Colon (tissue), 2 donors: ENCODE measurements at regions not wholly inside any gene's neighbourhood (a gene's known extent, or its start where the extent isn't known, plus 50 kb on each side); places are given as distances from the start of the nearest gene placed in this dataset.

Experiments
- FAIRE-seq: peaks from 2 replicates; lab custom pipeline; 2012; peaks lifted over from hg19 to GRCh38; lab: Jason Lieb, UNC
- donor health status: control.
- donor health status: control.

DNA sequence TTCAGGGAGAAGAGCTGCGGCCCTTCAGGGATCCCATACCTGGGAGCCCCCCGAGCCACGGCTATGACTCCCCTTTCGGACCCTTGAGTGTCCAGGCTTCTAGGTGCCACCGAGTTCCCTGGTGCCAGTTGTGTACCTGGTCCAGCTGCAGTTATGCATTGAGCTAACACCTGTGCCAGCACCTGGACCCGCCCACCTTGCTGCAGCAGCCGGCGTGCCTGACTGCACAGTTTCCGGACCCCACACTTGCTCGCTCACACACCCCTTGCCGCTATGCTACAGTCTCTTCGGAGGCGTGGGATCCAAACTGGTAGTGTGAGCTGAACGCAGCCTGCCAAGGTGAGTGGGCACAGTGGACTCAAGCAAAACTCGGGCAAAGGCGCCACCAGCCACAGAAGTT lies 284.5 kb upstream of the ROBO1 start:
- no peak for FAIRE-seq

DNA sequence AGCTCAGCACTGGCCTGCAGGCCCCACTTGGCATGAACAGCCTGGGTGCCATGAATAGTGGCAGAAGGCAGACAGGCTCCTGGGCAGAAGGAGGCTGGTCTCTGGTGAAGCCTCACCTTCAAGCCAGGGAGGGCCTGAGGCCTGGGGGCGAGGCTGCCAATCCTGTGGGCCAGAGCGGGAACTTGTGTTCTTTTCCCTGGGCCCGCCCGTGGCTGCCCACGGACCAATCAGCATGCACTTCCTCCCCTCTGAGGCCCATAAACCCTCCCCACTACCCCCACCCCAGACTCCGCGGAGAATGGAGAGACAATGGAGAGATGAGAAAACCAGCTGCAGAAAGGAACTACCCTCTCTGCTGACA lies 283.8 kb upstream of the ROBO1 start:
- no peak for FAIRE-seq

DNA sequence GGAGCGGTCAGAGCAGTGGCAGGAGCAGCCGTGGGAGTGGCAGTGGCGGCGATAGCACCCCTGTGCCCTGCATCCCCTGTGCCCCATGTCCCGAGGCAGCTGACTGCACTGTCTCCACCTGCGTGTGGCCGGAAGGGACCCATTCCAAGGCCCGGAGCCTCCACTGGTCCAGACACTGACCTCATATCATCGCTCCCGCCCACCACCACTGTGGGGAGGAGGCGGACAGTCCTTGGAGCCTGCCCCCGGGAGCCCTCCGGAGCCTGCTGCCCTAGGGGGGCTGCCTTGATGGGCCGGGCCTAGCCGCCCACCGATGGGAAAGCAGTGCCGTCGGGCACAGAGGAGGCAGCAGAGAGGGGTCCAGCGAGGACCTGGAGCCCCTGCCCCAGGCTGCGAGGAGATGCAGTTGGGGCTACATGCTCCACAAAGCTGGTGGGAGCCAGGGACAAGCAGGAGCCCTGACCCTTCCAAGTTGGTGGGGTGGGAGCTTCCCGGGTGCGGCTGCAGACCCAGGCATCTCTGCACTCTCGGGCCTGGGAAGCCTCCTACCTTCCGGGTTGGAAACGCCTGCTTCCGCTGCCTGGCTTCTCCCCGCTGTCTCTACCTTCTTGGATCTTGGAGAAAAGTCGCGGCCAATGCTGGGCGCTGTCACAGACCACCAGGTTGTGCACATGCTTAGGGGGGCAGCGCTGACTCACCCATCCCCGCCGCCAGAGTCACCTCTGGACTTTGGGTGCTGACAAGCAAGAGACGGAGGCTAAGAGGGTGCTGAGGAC lies 283.2 kb upstream of the ROBO1 start:
- FAIRE-seq: no peak

DNA sequence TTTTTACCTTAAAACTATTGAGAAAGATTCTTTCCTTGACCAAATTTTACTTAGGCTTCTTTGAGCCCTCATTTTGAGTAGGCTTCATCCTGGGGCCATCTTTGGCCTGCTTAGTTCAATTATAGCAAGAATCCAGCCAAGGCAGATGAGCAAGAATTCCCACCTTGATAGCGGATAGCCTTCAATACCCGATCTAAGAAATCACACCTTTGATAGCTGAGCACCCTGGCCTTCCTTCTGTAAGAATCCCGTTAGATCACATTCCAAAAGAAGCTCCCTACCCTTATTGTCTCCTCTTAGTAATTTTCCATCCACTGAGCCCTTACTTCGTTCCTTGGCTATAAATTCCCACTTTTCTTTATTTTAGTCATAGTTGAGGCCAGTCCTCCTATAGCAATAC lies 275.4 kb upstream of the ROBO1 start:
- no peak for FAIRE-seq

DNA sequence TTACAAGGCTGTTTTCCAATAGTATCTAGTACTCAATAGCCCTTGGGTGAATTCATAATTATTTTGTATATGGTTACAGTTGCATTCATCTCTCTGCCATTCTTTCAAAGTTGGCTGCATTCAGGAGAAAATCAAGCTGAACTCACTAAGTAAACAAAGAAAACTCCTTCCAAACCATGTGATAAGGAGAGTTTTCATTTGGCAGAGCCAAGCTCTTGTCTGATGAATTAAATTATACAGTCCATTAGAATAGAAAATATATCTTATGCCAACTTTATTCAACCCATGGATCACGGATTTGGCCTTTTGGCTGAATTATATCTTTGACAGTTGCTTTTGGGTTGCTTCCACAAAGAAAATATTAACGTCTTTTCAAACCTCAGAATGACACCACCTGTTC lies 272.3 kb upstream of the ROBO1 start:
- FAIRE-seq: no peak

DNA sequence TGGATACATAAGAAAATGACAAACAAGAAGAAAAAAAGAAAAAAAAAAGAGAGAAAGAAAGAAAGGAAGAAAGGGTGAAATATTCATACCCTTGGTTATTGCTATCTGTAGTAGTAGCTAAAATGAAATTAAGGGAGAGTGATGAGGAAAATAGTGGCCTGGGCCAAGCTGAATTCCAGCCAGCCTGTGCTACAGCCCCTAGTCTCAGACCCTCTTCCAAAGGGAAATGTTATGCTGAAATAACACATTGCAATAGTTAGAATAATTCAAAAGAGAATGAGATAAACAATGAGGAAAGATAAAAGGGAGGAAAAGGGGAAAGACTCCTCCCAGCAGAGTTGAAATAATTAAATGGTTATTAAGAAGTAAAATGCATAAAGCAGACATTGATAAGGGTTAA lies 268.4 kb upstream of the ROBO1 start:
- FAIRE-seq: no peak

DNA sequence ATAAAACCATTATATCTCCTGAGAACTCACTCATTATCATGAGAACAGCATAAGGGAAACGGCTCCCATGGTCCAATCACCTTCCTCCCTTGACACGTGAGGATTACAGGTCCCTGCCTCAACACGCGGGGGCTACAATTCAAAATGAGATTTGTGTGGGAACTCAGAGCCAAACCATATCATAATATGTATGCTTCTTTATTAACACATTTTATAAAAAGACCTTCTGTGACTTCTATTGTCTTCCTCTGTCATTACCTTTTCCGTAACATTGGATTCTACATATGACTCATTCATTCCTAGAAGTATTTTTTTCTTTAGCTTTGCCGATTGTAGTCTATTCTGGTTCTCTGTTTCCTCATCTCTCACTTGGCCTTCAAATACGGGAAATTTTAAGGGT lies 267.2 kb upstream of the ROBO1 start:
- FAIRE-seq: no peak

DNA sequence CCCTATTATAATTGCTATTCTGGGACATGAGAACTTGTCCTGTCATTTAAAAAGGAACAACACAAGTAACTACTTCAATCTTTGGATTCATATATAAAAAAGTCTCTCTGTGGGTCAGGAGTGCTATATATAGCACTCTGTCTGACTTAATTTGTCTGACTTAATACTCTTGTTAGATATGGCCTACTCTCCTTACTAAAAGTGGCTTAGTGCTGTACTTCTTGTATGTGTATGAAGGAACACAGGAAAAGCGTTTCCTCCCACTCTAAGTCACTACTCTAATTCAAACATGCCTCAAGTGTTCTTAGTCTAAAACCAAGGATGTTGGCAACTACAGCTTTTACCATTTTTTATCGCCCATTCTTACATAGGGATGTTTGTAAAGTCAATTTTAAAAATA lies 255.2 kb upstream of the ROBO1 start:
- no peak for FAIRE-seq

DNA sequence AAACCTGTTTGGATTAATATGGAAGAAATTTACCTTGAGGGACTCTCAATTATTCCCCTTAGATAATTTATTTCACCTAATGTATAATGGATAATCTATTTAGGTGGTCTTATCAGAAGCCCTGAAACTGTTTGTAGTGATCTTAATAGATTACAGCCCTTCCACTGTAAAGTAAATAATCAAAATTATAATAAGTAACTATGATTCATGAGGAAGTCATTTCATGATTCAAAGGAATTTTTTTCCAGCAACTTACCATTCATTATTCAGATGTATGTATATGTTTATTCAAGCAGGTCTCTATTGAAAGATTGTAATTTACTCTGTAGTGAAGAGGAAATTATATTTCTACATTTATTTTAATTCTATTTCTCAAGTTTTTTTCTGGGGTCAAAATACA lies 250.6 kb upstream of the ROBO1 start:
- FAIRE-seq: no peak

DNA sequence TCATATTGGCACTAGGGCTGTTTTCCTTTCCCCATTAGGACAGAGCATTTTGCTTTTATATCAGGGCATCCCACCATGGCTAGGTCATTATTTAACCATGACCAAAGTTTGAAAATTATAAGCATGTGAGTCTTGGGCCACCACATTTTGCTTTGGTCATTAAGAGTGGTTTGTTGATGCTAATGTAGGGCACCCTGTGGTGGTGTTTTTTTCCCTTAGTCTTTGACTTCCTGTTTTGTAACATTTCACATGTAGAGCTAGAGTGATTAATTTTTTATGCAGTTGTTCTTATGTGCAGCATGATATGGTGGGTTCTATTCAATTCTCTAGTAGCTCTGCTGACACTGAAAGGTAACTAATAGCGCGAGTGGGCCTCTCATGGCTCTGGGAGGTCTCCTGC lies 249.6 kb upstream of the ROBO1 start:
- FAIRE-seq: no peak

DNA sequence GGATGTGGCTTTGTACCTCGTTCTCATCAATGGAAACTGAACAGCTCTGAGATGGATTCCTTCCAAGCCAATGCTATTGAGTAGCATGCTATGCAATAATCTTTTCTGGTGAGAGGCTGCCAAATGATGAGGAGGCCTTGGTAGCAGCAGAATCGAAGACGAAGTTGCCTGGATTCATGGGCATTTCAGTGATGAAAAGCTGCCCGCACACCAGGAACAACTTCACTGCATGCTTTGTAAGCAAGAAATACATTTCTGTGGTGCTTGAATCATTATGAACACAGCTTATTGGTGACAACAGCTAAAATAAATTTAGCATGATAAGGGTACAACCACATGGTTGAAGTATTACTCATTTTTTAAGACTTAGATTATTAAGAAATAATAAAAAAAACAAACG lies 246.8 kb upstream of the ROBO1 start:
- no peak for FAIRE-seq

DNA sequence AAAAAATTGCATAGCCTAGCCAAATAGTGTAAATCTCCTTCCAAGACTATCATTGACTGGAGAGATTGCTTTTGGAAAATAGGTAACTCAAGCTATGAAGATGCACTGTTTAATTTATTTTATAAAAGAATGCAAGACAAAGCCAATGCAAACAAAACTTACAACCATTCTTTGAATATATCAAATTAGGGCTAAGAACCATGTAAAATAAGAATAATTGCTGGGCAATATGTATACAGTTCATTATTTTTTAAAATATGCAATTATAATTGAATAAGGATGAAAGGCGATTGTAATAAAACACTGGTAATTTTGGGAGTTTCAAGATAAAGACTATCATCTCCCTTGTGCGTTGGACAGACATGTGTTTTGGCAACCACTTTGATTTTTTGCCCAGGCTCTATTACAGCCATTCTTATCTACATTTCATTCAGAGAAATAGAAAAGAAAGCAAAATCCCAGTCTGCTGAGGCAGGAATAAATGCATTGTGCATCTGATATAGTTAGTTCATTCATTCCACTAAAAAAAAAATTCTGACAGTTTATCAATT lies 242.3 kb upstream of the ROBO1 start:
- no peak for FAIRE-seq

DNA sequence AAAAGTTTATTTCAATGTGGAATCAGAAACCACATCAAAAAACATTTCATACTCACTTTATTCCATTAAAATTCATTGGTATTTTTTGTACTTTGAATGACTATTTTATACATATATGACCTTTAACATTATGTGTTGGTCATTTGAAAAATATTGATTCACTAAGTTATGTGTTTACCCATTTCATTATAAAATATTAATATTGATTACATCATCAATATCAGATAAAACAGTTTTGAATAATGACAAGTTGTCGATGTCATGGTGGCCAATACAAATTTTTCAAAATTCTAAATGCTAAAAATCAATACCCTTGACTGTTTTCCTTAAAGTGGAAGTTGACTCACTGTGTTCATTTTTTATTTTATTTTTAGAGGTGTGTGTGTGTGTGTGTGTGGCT lies 239.7 kb upstream of the ROBO1 start:
- FAIRE-seq: peak; percentile 47

DNA sequence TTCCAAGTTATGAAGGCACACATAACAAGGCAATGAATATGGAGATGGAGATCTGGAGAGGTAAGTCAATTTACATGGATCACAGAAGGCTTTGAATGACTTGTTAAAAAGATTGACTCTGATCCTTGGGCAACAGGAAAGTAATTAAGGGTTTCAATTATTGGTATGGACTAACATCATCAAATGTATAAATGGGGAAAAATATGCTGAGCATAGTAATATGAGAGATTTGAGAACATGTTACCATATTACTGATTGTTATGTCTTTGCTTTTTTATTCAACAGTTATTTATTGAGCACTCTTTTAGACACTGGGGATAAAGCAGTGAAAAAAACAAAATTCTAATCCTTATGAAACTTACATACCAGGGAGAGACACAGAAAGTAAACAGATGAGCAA lies 238.5 kb upstream of the ROBO1 start:
- no peak for FAIRE-seq

DNA sequence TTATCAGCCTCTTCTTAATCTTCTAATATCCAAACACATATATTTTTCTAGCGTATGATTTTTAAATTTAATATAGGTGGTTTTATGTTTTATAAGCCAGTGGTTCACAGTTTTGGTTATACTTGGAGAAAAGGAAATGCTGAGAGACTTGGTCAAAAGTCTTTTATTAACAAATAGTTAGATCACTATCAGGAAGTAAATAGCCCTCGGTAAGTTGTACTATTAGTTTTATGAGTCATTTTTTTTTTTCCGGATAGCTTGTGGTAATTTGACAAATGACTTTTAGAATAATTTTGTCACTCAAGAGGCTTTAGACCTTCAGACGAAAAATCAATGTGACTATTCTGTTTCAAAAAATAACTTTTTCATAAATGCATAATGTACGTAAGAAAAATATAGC lies 232.2 kb upstream of the ROBO1 start:
- no peak for FAIRE-seq

DNA sequence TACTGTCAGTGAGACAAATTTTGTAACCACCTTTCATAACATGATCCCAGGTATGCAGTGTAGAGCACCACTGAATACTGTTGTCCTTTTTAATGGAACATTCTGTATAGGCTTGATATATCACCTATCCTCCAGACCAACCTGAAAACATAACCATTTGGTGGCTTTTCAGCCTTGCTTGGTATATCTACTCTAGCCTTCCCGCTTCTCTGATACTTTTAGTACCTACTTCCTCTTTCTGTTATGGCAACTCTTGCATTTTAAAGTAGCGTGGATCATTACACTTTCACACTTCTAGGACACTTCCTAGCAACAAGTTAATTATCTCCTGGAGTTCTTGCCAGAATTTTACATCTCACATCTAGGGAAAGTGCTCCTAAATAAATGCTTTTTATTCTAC lies 226.6 kb upstream of the ROBO1 start:
- FAIRE-seq: no peak

DNA sequence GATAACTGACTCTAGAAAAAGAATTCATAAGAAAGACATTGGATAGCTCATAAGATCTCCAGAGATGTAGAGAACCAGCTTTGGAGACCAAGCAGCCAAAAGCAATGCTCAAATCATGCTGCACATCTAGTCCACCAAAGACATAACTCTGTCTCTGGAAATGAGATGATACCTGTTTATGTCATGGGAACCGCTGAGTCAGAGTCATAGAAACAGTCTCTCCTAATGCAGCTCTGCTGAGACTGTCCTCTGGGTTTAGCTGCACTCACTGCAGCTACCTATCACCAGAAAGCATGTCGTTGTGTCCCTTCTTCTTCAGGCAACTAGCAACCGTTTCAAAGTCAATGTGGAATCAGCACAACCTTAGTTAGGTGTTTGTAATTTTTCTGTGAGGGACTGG lies 218.5 kb upstream of the ROBO1 start:
- no peak for FAIRE-seq

DNA sequence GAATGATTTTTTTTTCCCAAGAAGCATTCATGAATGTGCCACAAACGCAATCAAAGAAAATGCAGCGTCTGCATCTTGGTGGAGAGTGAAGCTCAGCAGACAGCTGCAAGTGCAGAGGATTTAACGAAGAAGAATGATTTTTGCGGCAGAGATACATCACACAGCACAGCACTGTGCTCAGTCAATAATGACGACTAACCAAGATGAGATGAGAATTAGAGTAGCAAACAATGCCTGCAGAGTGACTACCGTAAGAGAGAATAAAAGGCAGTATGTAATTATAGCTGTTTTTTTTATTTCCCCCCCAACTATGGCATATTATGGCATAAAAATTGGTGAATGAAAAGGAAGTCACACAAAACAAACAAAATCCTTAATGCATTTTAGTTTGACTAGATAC lies 218.0 kb upstream of the ROBO1 start:
- no peak for FAIRE-seq

DNA sequence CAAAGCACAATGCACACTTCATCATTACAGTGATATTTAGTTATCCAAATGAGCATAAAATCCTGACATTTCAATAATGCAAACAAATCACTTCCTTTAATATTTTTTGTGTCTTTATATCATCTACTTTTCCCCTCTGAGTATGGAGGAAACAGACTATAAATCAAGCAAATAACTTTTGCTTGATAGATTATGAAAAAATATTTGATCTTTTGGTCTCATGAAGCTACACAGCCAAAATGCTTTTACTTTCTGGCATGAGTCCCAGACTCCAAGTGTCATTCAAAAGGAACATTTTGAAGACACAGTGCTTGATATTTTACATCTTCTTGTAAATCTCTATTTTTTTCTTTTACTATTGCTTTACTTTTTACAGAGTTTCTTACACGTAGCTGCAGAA lies 215.3 kb upstream of the ROBO1 start:
- FAIRE-seq: no peak

DNA sequence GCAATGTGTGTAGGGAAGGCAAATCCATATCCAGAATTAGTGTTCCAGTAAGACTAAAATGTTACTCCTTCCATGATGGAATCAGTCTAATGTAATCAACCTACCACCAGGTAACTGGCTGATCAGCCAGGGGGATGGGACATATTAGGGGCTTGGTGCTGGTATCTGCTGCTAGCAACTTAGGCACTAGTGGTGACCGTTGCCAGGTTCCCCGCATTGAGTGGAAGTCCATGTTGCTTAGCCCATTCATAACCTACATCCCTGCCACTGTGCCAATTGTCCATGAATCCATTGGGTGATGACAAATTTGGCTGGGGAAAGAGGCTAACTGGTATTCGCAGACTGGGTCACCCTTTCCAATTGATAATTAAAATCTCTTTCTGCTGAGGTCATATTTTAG lies 212.2 kb upstream of the ROBO1 start:
- FAIRE-seq: no peak

DNA sequence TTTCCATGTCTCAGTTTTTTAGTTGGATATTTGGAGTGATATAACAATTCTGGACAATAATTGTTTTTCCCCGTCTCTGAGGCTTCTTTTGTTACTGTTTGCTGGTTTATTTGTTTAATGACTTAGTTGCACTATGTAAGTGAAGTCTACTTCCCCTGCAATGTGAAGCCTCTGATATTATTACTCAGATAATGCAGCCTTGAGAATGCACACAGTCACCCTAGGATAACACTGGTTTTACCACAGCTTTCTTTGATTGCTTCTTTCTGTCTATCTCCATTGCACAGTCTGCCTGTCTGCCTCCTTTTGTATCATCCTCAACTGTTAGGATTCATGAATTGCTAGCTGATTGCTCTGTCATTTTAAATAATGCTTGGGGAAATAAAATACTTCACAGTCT lies 208.7 kb upstream of the ROBO1 start:
- FAIRE-seq: no peak

DNA sequence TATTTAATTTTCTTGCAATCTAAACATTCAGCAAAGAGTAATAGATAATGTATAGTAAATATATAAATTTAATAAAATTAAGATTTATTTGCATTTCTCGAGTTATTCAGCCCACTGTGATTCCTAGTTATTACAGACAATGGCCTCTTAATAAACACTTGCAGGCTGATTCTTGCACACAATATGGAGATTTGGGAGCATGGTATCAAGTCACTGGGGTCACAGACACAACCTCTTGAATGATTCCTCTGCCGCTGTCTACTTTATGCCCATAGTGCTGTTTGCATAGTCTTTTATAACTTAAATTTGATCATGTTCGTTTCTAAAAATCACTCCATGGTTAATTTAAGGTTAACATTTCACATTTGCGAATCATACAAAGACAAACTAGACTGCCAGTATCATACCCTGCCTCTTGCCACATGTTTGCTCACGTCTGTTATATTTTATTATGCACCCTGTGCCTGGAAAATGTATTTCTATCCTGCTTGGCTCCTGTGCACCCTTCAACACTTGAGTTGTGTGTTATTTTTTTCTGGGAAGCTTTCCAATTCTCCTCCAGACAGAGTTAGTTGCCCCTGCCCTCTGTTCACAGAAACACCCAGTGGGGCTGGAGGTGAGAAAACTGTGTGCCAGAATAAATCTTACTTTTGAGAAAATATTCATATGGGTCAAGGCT lies 206.3 kb upstream of the ROBO1 start:
- no peak for FAIRE-seq

DNA sequence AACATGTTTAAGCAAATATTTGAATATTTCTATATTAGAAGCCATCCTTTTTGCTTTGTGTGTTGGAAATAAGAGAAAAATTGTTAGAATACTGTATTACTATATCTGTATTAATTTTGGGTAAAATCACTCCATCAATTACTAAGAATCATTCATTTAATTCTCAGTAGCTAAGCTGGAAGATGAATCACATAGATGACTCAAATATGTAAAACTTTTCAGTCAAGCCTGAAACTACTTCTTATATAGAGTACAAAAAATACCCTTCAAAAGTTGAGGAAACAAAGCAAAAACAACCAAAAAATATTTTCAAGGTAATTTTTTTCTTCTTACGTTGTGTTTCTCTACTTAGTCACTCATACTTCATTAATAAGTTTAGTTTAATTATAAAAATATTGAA lies 205.7 kb upstream of the ROBO1 start:
- peak; percentile 14 for FAIRE-seq

DNA sequence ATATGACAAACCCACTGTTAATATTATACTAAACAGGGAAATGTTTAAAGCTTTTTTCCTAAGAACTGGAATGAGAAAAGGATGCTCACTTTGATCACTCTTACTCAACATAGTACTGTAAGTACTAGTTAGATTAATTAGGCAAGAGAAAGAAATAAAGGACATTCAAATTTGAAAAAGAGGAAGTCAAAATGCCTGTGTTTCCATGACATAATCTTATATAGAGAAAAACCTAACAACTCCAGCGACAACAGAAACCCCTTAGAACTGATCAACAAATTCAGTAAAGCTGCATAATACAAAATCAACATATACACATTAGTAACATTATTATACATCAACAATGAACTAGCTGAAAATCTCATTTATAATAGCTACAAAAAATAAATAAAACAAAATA lies 200.6 kb upstream of the ROBO1 start:
- no peak for FAIRE-seq
